ENCODE measurements at regions not wholly inside any gene's neighbourhood (a gene's known extent, or its start where the extent isn't known, plus 50 kb on each side); places are given as distances from the start of the nearest gene placed in this dataset.

DNA sequence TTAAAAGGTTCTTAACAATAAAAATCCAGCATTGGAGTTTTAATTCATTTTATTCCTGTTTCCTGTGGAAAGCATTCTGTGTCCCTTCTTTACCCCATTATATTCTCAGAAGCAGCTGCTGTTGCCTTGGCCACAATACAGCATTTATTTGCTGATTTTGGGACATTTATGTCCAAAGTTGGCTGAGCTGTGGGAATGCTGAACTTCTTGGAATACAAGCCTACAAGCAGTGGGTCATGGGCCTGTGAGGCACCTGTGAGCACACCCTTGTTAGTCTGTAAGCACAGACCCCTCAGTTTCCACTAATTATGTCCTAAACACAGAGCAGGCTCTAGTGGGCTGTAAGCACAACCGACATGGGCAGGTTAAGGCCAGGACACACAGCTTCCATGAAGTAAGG, 122.2 kb upstream of the IGF1 start:
- TF ChIP-seq, protein P1, sequence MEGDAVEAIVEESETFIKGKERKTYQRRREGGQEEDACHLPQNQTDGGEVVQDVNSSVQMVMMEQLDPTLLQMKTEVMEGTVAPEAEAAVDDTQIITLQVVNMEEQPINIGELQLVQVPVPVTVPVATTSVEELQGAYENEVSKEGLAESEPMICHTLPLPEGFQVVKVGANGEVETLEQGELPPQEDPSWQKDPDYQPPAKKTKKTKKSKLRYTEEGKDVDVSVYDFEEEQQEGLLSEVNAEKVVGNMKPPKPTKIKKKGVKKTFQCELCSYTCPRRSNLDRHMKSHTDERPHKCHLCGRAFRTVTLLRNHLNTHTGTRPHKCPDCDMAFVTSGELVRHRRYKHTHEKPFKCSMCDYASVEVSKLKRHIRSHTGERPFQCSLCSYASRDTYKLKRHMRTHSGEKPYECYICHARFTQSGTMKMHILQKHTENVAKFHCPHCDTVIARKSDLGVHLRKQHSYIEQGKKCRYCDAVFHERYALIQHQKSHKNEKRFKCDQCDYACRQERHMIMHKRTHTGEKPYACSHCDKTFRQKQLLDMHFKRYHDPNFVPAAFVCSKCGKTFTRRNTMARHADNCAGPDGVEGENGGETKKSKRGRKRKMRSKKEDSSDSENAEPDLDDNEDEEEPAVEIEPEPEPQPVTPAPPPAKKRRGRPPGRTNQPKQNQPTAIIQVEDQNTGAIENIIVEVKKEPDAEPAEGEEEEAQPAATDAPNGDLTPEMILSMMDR (IDR thresholded peaks at IDR 0.05) = no peak
- no peak for TF ChIP-seq POLR2AphosphoS5 (IDR thresholded peaks at IDR 0.05; ENCODE audit: insufficient read depth in 1 of 2, low read depth in 1 of 2)
- TF ChIP-seq POLR2A (IDR thresholded peaks at IDR 0.05) = no peak
